Lower lobe of right lung (tissue), 2 donors: ENCODE measurements at regions not wholly inside any gene's neighbourhood (a gene's known extent, or its start where the extent isn't known, plus 50 kb on each side); places are given as distances from the start of the nearest gene placed in this dataset.

Source experiments
- ATAC-seq, 2 donors: fragments of 200-7000 bp; cut with Tn5 transposase; one replicate each; pipeline ENCODE4 v1.9.1; 2020 to 2022; ENCODE audit warnings: mild to moderate bottlenecking in 2 of 2, moderate library complexity in 2 of 2
- DNase-seq: peaks from one replicate; pipeline ENCODE4 v3.0.0-alpha.2; 2020
- H3K27ac ChIP-seq: fragments of 200-600 bp; one replicate; pipeline ENCODE4 v1.8.0; 2022
- H3K27me3 ChIP-seq: fragments of 200-600 bp; one replicate; pipeline ENCODE4 v1.8.0; 2022; ENCODE audit warnings: low read depth
- H3K36me3 ChIP-seq: fragments of 200-600 bp; one replicate; pipeline ENCODE4 v1.8.0; 2022; ENCODE audit warnings: mild to moderate bottlenecking
- H3K4me1 ChIP-seq: fragments of 200-600 bp; one replicate; pipeline ENCODE4 v1.8.0; 2022
- H3K4me3 ChIP-seq: fragments of 200-600 bp; one replicate; pipeline ENCODE4 v1.8.0; 2022; ENCODE audit warnings: mild to moderate bottlenecking
- H3K9me3 ChIP-seq: fragments of 200-600 bp; one replicate; pipeline ENCODE4 v1.8.0; 2022
- CTCF ChIP-seq: fragments of 200-600 bp; IDR thresholded peaks from one replicate; pipeline ENCODE4 v1.8.0; 2022; ENCODE audit warnings: antibody characterized with exemption, mild to moderate bottlenecking
- intact Hi-C: fragments of 100-400 bp; cut with DNase I; formaldehyde crosslinking; loops from one replicate; pipeline ENCODE4 v1.11.0; 2022
- donor health status: DM: no; HTN: yes; CAD: no; lungs with severe emphysema.

- H3K27ac ChIP-seq, result no peak overlapping the region
- no peaks in the 10 kb centered on the region for H3K27me3 ChIP-seq
- DNase-seq (no peak), ATAC-seq (no peak)
- no peak overlapping the region for H3K4me3 ChIP-seq
- TF ChIP-seq CTCF, result no peak
- H3K4me1 ChIP-seq, result no peaks in the 10 kb centered on the region
- H3K36me3 ChIP-seq, result no peaks in the 10 kb centered on the region
- intact Hi-C loops, result no loop called here
- no peaks in the 10 kb centered on the region for H3K9me3 ChIP-seq
These were observed 289.2 kb upstream of the PCDH10 start for GRCh38 chr4:132859929-132860328.

GRCh38 chr4:132860976-132861375 lies 288.1 kb upstream of the PCDH10 start:
- Histone ChIP-seq H3K9me3 (no peaks in the 10 kb centered on the region), H3K4me1 (no peaks in the 10 kb centered on the region), H3K27ac (no peak overlapping the region), H3K4me3 (no peak overlapping the region), H3K27me3 (no peaks in the 10 kb centered on the region), H3K36me3 (no peaks in the 10 kb centered on the region)
- intact Hi-C loops, result no loop called here
- no peak for TF ChIP-seq CTCF
- DNase-seq (no peak), ATAC-seq (no peak)

GRCh38 chr4:132863619-132864018 lies 285.5 kb upstream of the PCDH10 start:
- Histone ChIP-seq H3K36me3 (no peaks in the 10 kb centered on the region), H3K4me3 (no peak overlapping the region), H3K4me1 (no peaks in the 10 kb centered on the region), H3K27me3 (no peaks in the 10 kb centered on the region), H3K9me3 (no peaks in the 10 kb centered on the region), H3K27ac (no peak overlapping the region)
- ATAC-seq, result no peak
- TF ChIP-seq CTCF, result no peak
- no peak for DNase-seq
- intact Hi-C loops, result no loop called here

- Histone ChIP-seq H3K4me3 (no peak overlapping the region), H3K9me3 (no peaks in the 10 kb centered on the region), H3K36me3 (no peaks in the 10 kb centered on the region), H3K27me3 (no peaks in the 10 kb centered on the region), H3K4me1 (no peaks in the 10 kb centered on the region), H3K27ac (no peak overlapping the region)
- intact Hi-C loops, result no loop called here
- no peak for TF ChIP-seq CTCF
- DNase-seq (no peak), ATAC-seq (no peak)
These were observed 283.6 kb upstream of the PCDH10 start for GRCh38 chr4:132865458-132865857.

GRCh38 chr4:132865922-132866321 lies 283.2 kb upstream of the PCDH10 start:
- Histone ChIP-seq H3K4me3 (no peak overlapping the region), H3K36me3 (no peaks in the 10 kb centered on the region), H3K9me3 (no peaks in the 10 kb centered on the region), H3K27ac (no peak overlapping the region), H3K27me3 (no peaks in the 10 kb centered on the region), H3K4me1 (no peaks in the 10 kb centered on the region)
- DNase-seq (no peak), ATAC-seq (no peak)
- intact Hi-C loops, result no loop called here
- no peak for TF ChIP-seq CTCF

GRCh38 chr4:132866616-132867015 lies 282.5 kb upstream of the PCDH10 start:
- Histone ChIP-seq H3K4me1 (no peaks in the 10 kb centered on the region), H3K27me3 (no peaks in the 10 kb centered on the region), H3K36me3 (no peaks in the 10 kb centered on the region), H3K27ac (no peak overlapping the region), H3K4me3 (no peak overlapping the region), H3K9me3 (no peaks in the 10 kb centered on the region)
- intact Hi-C loops, result no loop called here
- ATAC-seq (no peak), DNase-seq (no peak)
- no peak for TF ChIP-seq CTCF
